DOHH2 (cell line): ENCODE measurements at regions not wholly inside any gene's neighbourhood (a gene's known extent, or its start where the extent isn't known, plus 50 kb on each side); places are given as distances from the start of the nearest gene placed in this dataset.

Source experiments
- EZH2phosphoT487 ChIP-seq: fragments of 200-600 bp; sonication (generic); IDR thresholded peaks from 2 replicates; pipeline ENCODE4 v1.6.1; 2017; ENCODE audit warnings: borderline replicate concordance, mild to moderate bottlenecking, antibody characterized with exemption, low read length, moderate library complexity, mixed read lengths
- TF ChIP-seq, protein P1 (sequence below): fragments of 200-600 bp; sonication (generic); IDR thresholded peaks from one replicate; pipeline ENCODE4 v1.5.1; 2014; ENCODE audit warnings: antibody characterized with exemption, mild to moderate bottlenecking, low read depth, low read length; ENCODE audit not compliant: poor library complexity, severe bottlenecking

DNA sequence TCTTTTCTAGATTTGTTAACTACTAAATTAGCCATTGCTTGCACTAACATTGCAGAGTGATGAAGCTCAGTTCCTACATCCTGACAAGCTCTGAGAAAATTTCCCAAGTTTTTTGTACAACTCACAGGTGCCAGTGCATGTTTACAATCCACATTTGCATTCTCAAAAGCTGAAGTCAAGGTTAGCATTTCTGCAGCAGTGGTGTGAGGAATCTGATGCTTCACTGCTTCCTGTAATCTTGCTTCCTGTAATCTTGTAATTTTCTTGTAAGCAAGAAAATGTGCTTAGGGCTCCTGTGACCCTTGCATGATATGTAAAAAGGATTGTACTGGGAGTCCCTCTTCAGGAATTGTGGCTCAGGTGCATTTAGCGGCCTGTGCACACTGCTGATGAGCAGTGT lies 207.4 kb upstream of the CXCL13 start:
- TF ChIP-seq, protein P1, sequence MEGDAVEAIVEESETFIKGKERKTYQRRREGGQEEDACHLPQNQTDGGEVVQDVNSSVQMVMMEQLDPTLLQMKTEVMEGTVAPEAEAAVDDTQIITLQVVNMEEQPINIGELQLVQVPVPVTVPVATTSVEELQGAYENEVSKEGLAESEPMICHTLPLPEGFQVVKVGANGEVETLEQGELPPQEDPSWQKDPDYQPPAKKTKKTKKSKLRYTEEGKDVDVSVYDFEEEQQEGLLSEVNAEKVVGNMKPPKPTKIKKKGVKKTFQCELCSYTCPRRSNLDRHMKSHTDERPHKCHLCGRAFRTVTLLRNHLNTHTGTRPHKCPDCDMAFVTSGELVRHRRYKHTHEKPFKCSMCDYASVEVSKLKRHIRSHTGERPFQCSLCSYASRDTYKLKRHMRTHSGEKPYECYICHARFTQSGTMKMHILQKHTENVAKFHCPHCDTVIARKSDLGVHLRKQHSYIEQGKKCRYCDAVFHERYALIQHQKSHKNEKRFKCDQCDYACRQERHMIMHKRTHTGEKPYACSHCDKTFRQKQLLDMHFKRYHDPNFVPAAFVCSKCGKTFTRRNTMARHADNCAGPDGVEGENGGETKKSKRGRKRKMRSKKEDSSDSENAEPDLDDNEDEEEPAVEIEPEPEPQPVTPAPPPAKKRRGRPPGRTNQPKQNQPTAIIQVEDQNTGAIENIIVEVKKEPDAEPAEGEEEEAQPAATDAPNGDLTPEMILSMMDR = no peak
- TF ChIP-seq EZH2phosphoT487 = no peak
